HCT116 (cell line): ENCODE measurements at regions not wholly inside any gene's neighbourhood (a gene's known extent, or its start where the extent isn't known, plus 50 kb on each side); places are given as distances from the start of the nearest gene placed in this dataset.

Source experiments
- ATAC-seq: fragments of 200-7000 bp; cut with Tn5 transposase; 2 replicates; pipeline ENCODE4 v1.9.1; 2020; ENCODE audit warnings: mild to moderate bottlenecking, moderate library complexity
- BruUV-seq: library from RNA; stranded (reverse); fragments of 400-500 nt; replicated peaks from 2 replicates; lab custom pipeline; 2021; lab: Mats Ljungman, UMichigan
- CTCF ChIA-PET: fragments of 300-600 bp; sonication (Branson Sonifier 250); formaldehyde crosslinking; loops from one replicate; lab custom pipeline; 2021; ENCODE audit warnings: antibody characterized with exemption; lab: Charles Lee
- POLR2A ChIA-PET: fragments of 300-600, 350-600 bp; sonication (Branson Sonifier 250); formaldehyde crosslinking; loops from one replicate; lab custom pipeline; 2021; ENCODE audit warnings: antibody characterized with exemption; lab: Charles Lee
- RAD21 ChIA-PET, 2 experiments: fragments of 300-600 bp; sonication (Branson Sonifier 250); formaldehyde crosslinking; loops; one replicate each; lab custom pipeline; 2023; ENCODE audit warnings: low total read pairs in 2 of 2; ENCODE audit not compliant: uncharacterized antibody in 2 of 2, unreplicated experiment in 2 of 2, low non-redundant PET in 1 of 2; lab: Charles Lee
- DNase-seq: peaks from one replicate; pipeline ENCODE4 v3.0.0-alpha.2; 2010; ENCODE audit warnings: low read depth, low spot score
- H2AFZ ChIP-seq: fragments of 200-600 bp; shearing (Covaris generic), sonication (generic); 2 replicates; pipeline ENCODE4 v1.6.1; 2017; ENCODE audit warnings: low read depth, mixed run types, mixed read lengths, antibody characterized with exemption, low read length; ENCODE audit not compliant: poor library complexity, severe bottlenecking
- H3K27ac ChIP-seq: 2 replicates; pipeline ENCODE4 v1.5.1; 2012; ENCODE audit warnings: low read depth, low read length
- H3K27me3 ChIP-seq: fragments of 200-600 bp; sonication (generic); 2 replicates; pipeline ENCODE4 v1.6.1; 2016; ENCODE audit warnings: mixed run types, low read length, mixed read lengths; ENCODE audit not compliant: insufficient read depth
- H3K36me3 ChIP-seq, 2 experiments: fragments of 200-500 bp in 1 of 2; fragments of 200-600 bp in 1 of 2; sonication (Bioruptor generic) in 1 of 2; sonication (generic) in 1 of 2; 2 replicates each; pipeline versions ENCODE4 v1.5.1 to v1.6.1; 2014 to 2016; ENCODE audit warnings: low read length in 2 of 2, inconsistent platforms in 1 of 2, mixed read lengths in 1 of 2, mixed run types in 1 of 2; ENCODE audit not compliant: insufficient read depth in 2 of 2, control insufficient read depth in 1 of 2
- H3K4me1 ChIP-seq, 2 experiments: fragments of 200-600 bp in 1 of 2; sonication (generic) in 1 of 2; 2 replicates each; pipeline versions ENCODE4 v1.5.1 to v1.6.1; 2012 to 2017; ENCODE audit warnings: low read length in 2 of 2, inconsistent platforms in 1 of 2, mild to moderate bottlenecking in 1 of 2, mixed read lengths in 1 of 2, mixed run types in 1 of 2, moderate library complexity in 1 of 2; ENCODE audit not compliant: insufficient read depth in 2 of 2, control insufficient read depth in 1 of 2
- H3K4me2 ChIP-seq: fragments of 200-600 bp; sonication (generic); 2 replicates; pipeline ENCODE4 v1.6.1; 2017; ENCODE audit warnings: mixed run types, low read length, mixed read lengths
- H3K4me3 ChIP-seq, 2 experiments: fragments of 200-600 bp in 1 of 2; sonication (generic) in 1 of 2; replicated peaks in 1 of 2; 2 replicates each; pipeline ENCODE4 v1.5.1; 2011 to 2016; ENCODE audit warnings: low read length in 2 of 2, control low read depth in 1 of 2, low read depth in 1 of 2, mild to moderate bottlenecking in 1 of 2, mixed read lengths in 1 of 2, mixed run types in 1 of 2
- H3K79me2 ChIP-seq: fragments of 200-600 bp; sonication (generic); 2 replicates; pipeline ENCODE4 v1.6.1; 2017; ENCODE audit warnings: mild to moderate bottlenecking, mixed run types, low read length, moderate library complexity, mixed read lengths; ENCODE audit not compliant: insufficient read depth
- H3K9ac ChIP-seq: fragments of 200-600 bp; sonication (generic); 2 replicates; pipeline ENCODE4 v1.6.1; 2016; ENCODE audit warnings: low read length, mixed read lengths
- H3K9me2 ChIP-seq: fragments of 200-600 bp; sonication (generic), shearing (Covaris generic); 2 replicates; pipeline ENCODE4 v1.6.1; 2017; ENCODE audit warnings: mixed run types, mild to moderate bottlenecking, moderate library complexity; ENCODE audit not compliant: insufficient read depth
- H3K9me3 ChIP-seq, 2 experiments: fragments of 200-500 bp in 1 of 2; fragments of 200-600 bp in 1 of 2; sonication (Bioruptor generic) in 1 of 2; sonication (generic) in 1 of 2; 2 replicates each; pipeline ENCODE4 v1.6.1; 2014 to 2017; ENCODE audit warnings: low read length in 2 of 2, mixed read lengths in 2 of 2, inconsistent platforms in 1 of 2, low read depth in 1 of 2, mild to moderate bottlenecking in 1 of 2, mixed run types in 1 of 2, moderate library complexity in 1 of 2; ENCODE audit not compliant: control insufficient read depth in 1 of 2, insufficient read depth in 1 of 2
- H4K20me1 ChIP-seq: fragments of 200-600 bp; sonication (generic), shearing (Covaris generic); 2 replicates; pipeline ENCODE4 v1.6.1; 2017; ENCODE audit warnings: mixed run types, mild to moderate bottlenecking, moderate library complexity; ENCODE audit not compliant: insufficient read depth
- ATF3 ChIP-seq: IDR thresholded peaks from 2 replicates; pipeline ENCODE4 v1.6.1; 2012
- CBX3 ChIP-seq: IDR thresholded peaks from 2 replicates; pipeline ENCODE4 v1.6.1; 2012; ENCODE audit warnings: low read depth
- CEBPB ChIP-seq: IDR thresholded peaks from 2 replicates; pipeline ENCODE4 v1.6.1; 2012; ENCODE audit warnings: low read depth
- CTCF ChIP-seq, 3 experiments: fragments of 200-600 bp in 1 of 3; sonication (generic) in 1 of 3; IDR thresholded peaks in 2 of 3; conservative IDR thresholded peaks in 1 of 3; 2 replicates each; pipeline ENCODE4 v1.5.1; 2012 to 2017; ENCODE audit warnings: low read depth in 2 of 3, low read length in 2 of 3, antibody characterized with exemption in 1 of 3, borderline replicate concordance in 1 of 3, control low read depth in 1 of 3, mild to moderate bottlenecking in 1 of 3, mixed read lengths in 1 of 3, mixed run types in 1 of 3, moderate library complexity in 1 of 3; ENCODE audit not compliant: insufficient read depth in 1 of 3
- EZH2 ChIP-seq: fragments of 200-600 bp; sonication (generic); IDR thresholded peaks from 2 replicates; pipeline ENCODE4 v1.6.1; 2017; ENCODE audit warnings: antibody characterized with exemption, mixed run types
- FOSL1 ChIP-seq: IDR thresholded peaks from 2 replicates; pipeline ENCODE4 v1.6.1; 2012; ENCODE audit warnings: low read depth
- JUND ChIP-seq: IDR thresholded peaks from 2 replicates; pipeline ENCODE4 v1.6.1; 2012
- MAX ChIP-seq: IDR thresholded peaks from 2 replicates; pipeline ENCODE4 v1.6.1; 2012
- POLR2A ChIP-seq: IDR thresholded peaks from 2 replicates; pipeline ENCODE4 v1.7.0; 2011; ENCODE audit warnings: borderline replicate concordance; ENCODE audit not compliant: insufficient read depth, insufficient read length; ENCODE audit errors: extremely low read depth
- POLR2AphosphoS5 ChIP-seq: IDR thresholded peaks from 2 replicates; pipeline ENCODE4 v1.6.1; 2011; ENCODE audit warnings: mild to moderate bottlenecking, low read depth, low read length, moderate library complexity
- RAD21 ChIP-seq: IDR thresholded peaks from 2 replicates; pipeline ENCODE4 v1.6.1; 2012; ENCODE audit warnings: low read depth, mild to moderate bottlenecking
- REST ChIP-seq: IDR thresholded peaks from 2 replicates; pipeline ENCODE4 v1.6.1; 2012; ENCODE audit warnings: low read depth
- SIN3A ChIP-seq: IDR thresholded peaks from 2 replicates; pipeline ENCODE4 v1.6.1; 2012; ENCODE audit warnings: low read depth
- SP1 ChIP-seq: IDR thresholded peaks from 2 replicates; pipeline ENCODE4 v1.6.1; 2012; ENCODE audit warnings: low read depth
- SRF ChIP-seq: IDR thresholded peaks from 2 replicates; pipeline ENCODE4 v1.6.1; 2012; ENCODE audit warnings: low read depth
- TCF7L2 ChIP-seq: IDR thresholded peaks from 2 replicates; pipeline ENCODE4 v1.7.0; 2011; ENCODE audit warnings: borderline replicate concordance, inconsistent platforms; ENCODE audit not compliant: insufficient read depth, insufficient read length; ENCODE audit errors: extremely low read depth
- ZFX ChIP-seq: fragments of 450-650 bp; IDR thresholded peaks from 2 replicates; pipeline ENCODE4 v1.6.1; 2017
- ZNF274 ChIP-seq: fragments of 200-500 bp; sonication (Bioruptor generic); IDR thresholded peaks from 2 replicates; pipeline ENCODE4 v1.6.1; 2014; ENCODE audit warnings: mild to moderate bottlenecking, low read depth, low read length, inconsistent platforms
- intact Hi-C: fragments of 100-400 bp; cut with micrococcal nuclease; formaldehyde crosslinking; loops from 2 replicates; pipeline ENCODE4 v1.10.0; 2022

- Histone ChIP-seq H3K79me2 (no peaks in the 10 kb centered on the region), H3K36me3 (no peaks in the 10 kb centered on the region), H3K9me3 (no peaks in the 10 kb centered on the region), H3K9ac (no peak overlapping the region), H3K4me1 (no peaks in the 10 kb centered on the region), H2AFZ (no peak overlapping the region), H3K27ac (no peak overlapping the region), H3K4me3 (no peak overlapping the region), H3K4me2 (no peak overlapping the region), H4K20me1 (no peaks in the 10 kb centered on the region), H3K27me3 (no peaks in the 10 kb centered on the region), H3K9me2 (no peaks in the 10 kb centered on the region)
- no TSS peak for BruUV-seq
- no peak for DNase-seq
- no peak for TF ChIP-seq ATF3
- no peak for TF ChIP-seq ZFX
- no peak for TF ChIP-seq CBX3
- no peak for TF ChIP-seq MAX
- no peak for TF ChIP-seq REST
- TF ChIP-seq SRF = no peak
- no peak for TF ChIP-seq RAD21
- TF ChIP-seq SIN3A = no peak
- TF ChIP-seq CEBPB = no peak
- no peak for TF ChIP-seq JUND
- TF ChIP-seq SP1 = no peak
- TF ChIP-seq POLR2A = no peak
- no peak for TF ChIP-seq TCF7L2
- TF ChIP-seq EZH2 = no peak
- TF ChIP-seq ZNF274 = no peak
- no peak for TF ChIP-seq FOSL1
- no peak for TF ChIP-seq POLR2AphosphoS5
- TF ChIP-seq CTCF (IDR thresholded peaks at IDR 0.05 in 2 of 3, conservative IDR thresholded peaks at IDR 0.05 in 1 of 3; ENCODE audit: borderline replicate concordance in 1 of 3, insufficient read depth in 1 of 3, low read depth in 2 of 3, low read length in 2 of 3) = no peak
- intact Hi-C loops = loop anchor here (10.0 kb wide), 1 partner anchor 709 kb away; no protein-coding TSS in a partner anchor
- ChIA-PET POLR2A (no interaction called here), CTCF (no interaction called here), RAD21 (no interaction called here)
- no peak for ATAC-seq
Observed at GRCh38 chr5:119945691-119946090, 316.3 kb downstream of the FAM170A start.
